ENCODE measurements at regions not wholly inside any gene's neighbourhood (a gene's known extent, or its start where the extent isn't known, plus 50 kb on each side); places are given as distances from the start of the nearest gene placed in this dataset.

DNA sequence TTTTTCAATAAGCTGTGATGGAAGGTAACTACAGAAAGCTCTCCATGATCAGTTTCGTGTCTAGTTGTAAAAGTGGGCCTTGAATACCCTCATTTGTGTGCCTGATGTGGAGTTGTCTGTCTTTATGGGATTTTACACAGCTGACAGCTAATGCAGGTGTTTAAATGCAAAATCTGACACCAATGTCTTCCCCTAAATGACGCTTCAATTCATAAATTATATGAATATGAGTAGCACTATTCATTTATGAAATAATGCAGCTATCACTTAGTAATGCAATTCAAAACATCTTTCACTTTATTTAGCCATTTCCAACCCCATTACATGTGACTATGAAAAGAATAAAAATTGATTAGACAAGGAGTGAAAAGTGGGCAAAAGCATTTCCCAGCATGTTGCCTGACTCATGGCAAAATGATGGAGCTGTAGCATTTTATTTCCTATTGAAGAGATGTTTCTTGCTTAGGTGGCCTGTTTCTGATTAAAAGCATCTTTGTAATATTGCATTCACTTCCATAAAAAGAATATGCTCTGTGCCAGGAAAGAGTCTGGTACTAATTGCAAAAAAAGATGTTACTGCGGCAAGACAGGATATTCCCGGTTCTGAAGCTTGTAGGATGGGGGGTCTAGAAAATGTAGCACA lies 116.7 kb upstream of the HAPLN1 start:
- no peaks in the 10 kb centered on the region for H3K9me3 ChIP-seq (ENCODE audit: severe bottlenecking)
- H3K4me1 ChIP-seq (ENCODE audit: insufficient read depth, poor library complexity, severe bottlenecking) = no peaks in the 10 kb centered on the region
- no peak overlapping the region for H3K27ac ChIP-seq (ENCODE audit: poor library complexity, severe bottlenecking)
- DNase-seq (ENCODE audit: low spot score) = no peak
- TF ChIP-seq, protein P1, sequence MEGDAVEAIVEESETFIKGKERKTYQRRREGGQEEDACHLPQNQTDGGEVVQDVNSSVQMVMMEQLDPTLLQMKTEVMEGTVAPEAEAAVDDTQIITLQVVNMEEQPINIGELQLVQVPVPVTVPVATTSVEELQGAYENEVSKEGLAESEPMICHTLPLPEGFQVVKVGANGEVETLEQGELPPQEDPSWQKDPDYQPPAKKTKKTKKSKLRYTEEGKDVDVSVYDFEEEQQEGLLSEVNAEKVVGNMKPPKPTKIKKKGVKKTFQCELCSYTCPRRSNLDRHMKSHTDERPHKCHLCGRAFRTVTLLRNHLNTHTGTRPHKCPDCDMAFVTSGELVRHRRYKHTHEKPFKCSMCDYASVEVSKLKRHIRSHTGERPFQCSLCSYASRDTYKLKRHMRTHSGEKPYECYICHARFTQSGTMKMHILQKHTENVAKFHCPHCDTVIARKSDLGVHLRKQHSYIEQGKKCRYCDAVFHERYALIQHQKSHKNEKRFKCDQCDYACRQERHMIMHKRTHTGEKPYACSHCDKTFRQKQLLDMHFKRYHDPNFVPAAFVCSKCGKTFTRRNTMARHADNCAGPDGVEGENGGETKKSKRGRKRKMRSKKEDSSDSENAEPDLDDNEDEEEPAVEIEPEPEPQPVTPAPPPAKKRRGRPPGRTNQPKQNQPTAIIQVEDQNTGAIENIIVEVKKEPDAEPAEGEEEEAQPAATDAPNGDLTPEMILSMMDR (IDR thresholded peaks at IDR 0.05; ENCODE audit: poor library complexity, severe bottlenecking) = no peak
- H3K36me3 ChIP-seq (ENCODE audit: low read depth) = no peaks in the 10 kb centered on the region
- no peaks in the 10 kb centered on the region for H3K27me3 ChIP-seq (ENCODE audit: insufficient read depth, poor library complexity, severe bottlenecking)
- H3K4me3 ChIP-seq (ENCODE audit: severe bottlenecking) = no peak overlapping the region
- no peak for ATAC-seq (ENCODE audit: low read depth)

DNA sequence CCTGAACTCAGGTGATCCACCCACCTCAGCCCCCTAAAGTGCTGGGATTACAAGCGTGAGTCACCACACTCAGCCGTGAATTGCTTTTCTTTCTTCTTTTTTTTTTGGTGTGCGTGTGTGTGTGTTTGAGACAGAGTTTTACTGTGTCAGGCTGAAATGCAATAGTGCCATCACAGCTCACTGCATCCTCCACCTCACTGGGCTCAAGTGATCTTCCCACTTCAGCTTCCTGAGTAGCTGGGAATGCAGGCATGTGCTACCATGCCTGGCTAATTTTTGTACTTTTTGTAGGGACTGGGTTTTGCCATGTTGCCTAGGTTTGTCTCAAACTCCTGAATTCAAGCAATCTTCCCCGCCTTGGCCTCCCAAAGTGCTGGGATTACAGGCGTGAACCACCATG lies 113.7 kb upstream of the HAPLN1 start:
- Histone ChIP-seq H3K27ac (ENCODE audit: poor library complexity, severe bottlenecking) (no peak overlapping the region), H3K27me3 (ENCODE audit: insufficient read depth, poor library complexity, severe bottlenecking) (no peaks in the 10 kb centered on the region), H3K4me1 (ENCODE audit: insufficient read depth, poor library complexity, severe bottlenecking) (no peaks in the 10 kb centered on the region), H3K36me3 (ENCODE audit: low read depth) (no peaks in the 10 kb centered on the region), H3K9me3 (ENCODE audit: severe bottlenecking) (no peaks in the 10 kb centered on the region), H3K4me3 (ENCODE audit: severe bottlenecking) (no peak overlapping the region)
- ATAC-seq (ENCODE audit: low read depth) = no peak
- TF ChIP-seq, protein P1 (IDR thresholded peaks at IDR 0.05; ENCODE audit: poor library complexity, severe bottlenecking) = no peak
- no peak for DNase-seq (ENCODE audit: low spot score)

DNA sequence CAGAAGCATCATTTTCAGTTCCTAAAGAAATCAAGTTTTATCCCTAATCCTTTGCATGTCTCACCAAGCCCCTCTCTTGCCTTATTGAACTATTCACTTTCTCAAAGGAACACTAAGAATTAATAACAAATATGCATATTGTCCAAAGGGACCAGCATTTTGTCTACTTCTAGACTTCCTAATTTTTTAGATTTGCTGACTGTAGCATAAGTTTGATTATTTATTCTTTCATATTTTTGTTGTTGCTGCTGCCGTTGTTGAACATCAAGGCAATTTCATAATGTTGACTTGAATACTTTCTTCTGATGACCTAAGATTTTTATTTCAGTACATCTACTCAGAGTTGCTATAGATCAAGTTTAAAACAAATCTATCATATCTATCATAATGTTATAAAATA lies 111.2 kb upstream of the HAPLN1 start:
- TF ChIP-seq, protein P1 (IDR thresholded peaks at IDR 0.05; ENCODE audit: poor library complexity, severe bottlenecking) = no peak
- no peak for ATAC-seq (ENCODE audit: low read depth)
- no peak overlapping the region for H3K4me3 ChIP-seq (ENCODE audit: severe bottlenecking)

DNA sequence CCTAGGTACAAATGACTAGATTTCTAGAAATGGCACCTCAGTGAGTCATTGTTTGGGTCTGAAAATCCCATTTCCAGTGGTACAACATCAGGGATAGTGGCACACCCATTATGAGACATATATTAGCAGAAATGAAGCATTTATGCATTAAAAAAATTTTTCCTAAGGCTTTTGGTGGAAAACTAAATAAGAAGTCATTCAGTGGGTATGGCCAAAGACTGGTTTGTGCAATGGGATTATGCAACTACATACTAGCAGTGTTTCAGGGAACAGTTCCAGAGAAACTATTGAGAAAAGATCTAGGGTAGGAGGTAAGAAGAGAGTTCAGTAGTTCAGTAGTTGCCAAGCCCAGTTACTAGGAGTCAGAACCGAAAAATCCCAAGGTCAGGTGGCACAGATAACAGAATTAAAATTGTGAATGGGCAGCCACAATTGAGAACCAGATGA lies 106.5 kb upstream of the HAPLN1 start:
- Histone ChIP-seq H3K27ac (ENCODE audit: poor library complexity, severe bottlenecking) (peak overlapping the region; percentile 85), H3K27me3 (ENCODE audit: insufficient read depth, poor library complexity, severe bottlenecking) (no peaks in the 10 kb centered on the region), H3K9me3 (ENCODE audit: severe bottlenecking) (no peaks in the 10 kb centered on the region), H3K4me3 (ENCODE audit: severe bottlenecking) (no peak overlapping the region), H3K36me3 (ENCODE audit: low read depth) (no peaks in the 10 kb centered on the region), H3K4me1 (ENCODE audit: insufficient read depth, poor library complexity, severe bottlenecking) (peaks cover 19% of the 10 kb centered on the region)
- TF ChIP-seq, protein P1 (IDR thresholded peaks at IDR 0.05; ENCODE audit: poor library complexity, severe bottlenecking) = no peak
- DNase-seq (ENCODE audit: low spot score) = no peak
- peak; percentile 92 for ATAC-seq (ENCODE audit: low read depth)

More for the DNA sequence above, 111.2 kb upstream of the HAPLN1 start:
- Histone ChIP-seq H3K27ac (ENCODE audit: poor library complexity, severe bottlenecking) (no peak overlapping the region), H3K9me3 (ENCODE audit: severe bottlenecking) (no peaks in the 10 kb centered on the region), H3K4me1 (ENCODE audit: insufficient read depth, poor library complexity, severe bottlenecking) (peaks cover 14% of the 10 kb centered on the region), H3K27me3 (ENCODE audit: insufficient read depth, poor library complexity, severe bottlenecking) (no peaks in the 10 kb centered on the region), H3K36me3 (ENCODE audit: low read depth) (no peaks in the 10 kb centered on the region)
- DNase-seq (ENCODE audit: low spot score) = no peak

DNA sequence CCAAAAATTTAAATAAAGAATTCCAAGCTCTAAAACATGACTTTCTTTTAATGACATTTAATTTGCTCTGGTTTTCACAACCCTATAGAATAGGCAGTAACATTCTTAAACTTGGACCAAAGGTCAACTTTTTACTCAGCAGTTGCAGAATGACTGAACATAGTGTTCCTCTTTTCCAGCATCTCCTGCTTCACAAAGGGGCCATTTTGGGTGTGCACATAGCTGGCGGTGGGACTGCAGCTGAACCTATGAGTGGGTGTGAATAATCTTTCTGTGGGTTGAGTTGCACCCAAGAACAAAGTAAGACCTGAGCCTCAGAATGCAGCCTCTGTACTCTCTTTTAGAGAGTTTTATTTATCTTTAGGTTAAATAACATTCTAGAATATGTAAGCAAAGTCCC lies 96.9 kb upstream of the HAPLN1 start:
- no peak for DNase-seq (ENCODE audit: low spot score)
- no peaks in the 10 kb centered on the region for H3K27me3 ChIP-seq (ENCODE audit: insufficient read depth, poor library complexity, severe bottlenecking)
- TF ChIP-seq, protein P1 (IDR thresholded peaks at IDR 0.05; ENCODE audit: poor library complexity, severe bottlenecking) = no peak
- no peaks in the 10 kb centered on the region for H3K36me3 ChIP-seq (ENCODE audit: low read depth)
- H3K27ac ChIP-seq (ENCODE audit: poor library complexity, severe bottlenecking) = no peak overlapping the region
- H3K4me1 ChIP-seq (ENCODE audit: insufficient read depth, poor library complexity, severe bottlenecking) = no peaks in the 10 kb centered on the region
- no peak overlapping the region for H3K4me3 ChIP-seq (ENCODE audit: severe bottlenecking)
- H3K9me3 ChIP-seq (ENCODE audit: severe bottlenecking) = peaks cover 3% of the 10 kb centered on the region
- ATAC-seq (ENCODE audit: low read depth) = no peak

Measured in RWPE2 (cell line).